Activated CD4-positive, alpha-beta memory T cell treated with anti-CD3 and anti-CD28 coated beads, Interleukin-2, amount 10 ng/mL, durations not matched to agents 7 days and 5 days (primary cell): ENCODE measurements at regions not wholly inside any gene's neighbourhood (a gene's known extent, or its start where the extent isn't known, plus 50 kb on each side); places are given as distances from the start of the nearest gene placed in this dataset.

Experiments used
- CTCF ChIA-PET: fragments of 350-600 bp; sonication (Branson Sonifier 250); formaldehyde crosslinking; loops from one replicate; lab custom pipeline; 2021; ENCODE audit warnings: antibody characterized with exemption, inconsistent platforms; lab: Charles Lee
- POLR2A ChIA-PET: fragments of 350-600 bp; sonication (Branson Sonifier 250); formaldehyde crosslinking; loops from one replicate; lab custom pipeline; 2021; ENCODE audit warnings: antibody characterized with exemption; lab: Charles Lee
- DNase-seq: peaks from one replicate; pipeline ENCODE4 v3.0.0-alpha.2; 2020
- H3K27ac Mint-ChIP-seq: one replicate; pipeline ENCODE4 v1.8.0; 2021; ENCODE audit warnings: mild to moderate bottlenecking, mixed read lengths
- H3K27me3 Mint-ChIP-seq: one replicate; pipeline ENCODE4 v1.8.0; 2021; ENCODE audit warnings: mixed read lengths
- H3K36me3 Mint-ChIP-seq: one replicate; pipeline ENCODE4 v1.8.0; 2021; ENCODE audit warnings: low read depth, mixed read lengths
- H3K4me1 Mint-ChIP-seq: one replicate; pipeline ENCODE4 v1.8.0; 2021; ENCODE audit warnings: mixed read lengths
- H3K4me3 Mint-ChIP-seq: one replicate; pipeline ENCODE4 v1.8.0; 2021; ENCODE audit warnings: mild to moderate bottlenecking, mixed read lengths
- H3K9me3 Mint-ChIP-seq: one replicate; pipeline ENCODE4 v1.8.0; 2021; ENCODE audit warnings: mixed read lengths

- H3K9me3 Mint-ChIP-seq, result no peaks in the 10 kb centered on the region
- no peaks in the 10 kb centered on the region for H3K36me3 Mint-ChIP-seq
- no peak overlapping the region for H3K4me3 Mint-ChIP-seq
- CTCF ChIA-PET, result no interaction called here
- no peak for DNase-seq
- H3K27ac Mint-ChIP-seq, result no peak overlapping the region
- no peaks in the 10 kb centered on the region for H3K4me1 Mint-ChIP-seq
- H3K27me3 Mint-ChIP-seq, result no peaks in the 10 kb centered on the region
- POLR2A ChIA-PET, result no interaction called here
Measured at GRCh38 chr10:58981846-58982245, 194.6 kb upstream of the PHYHIPL start.

GRCh38 chr10:58982470-58983239 lies 193.8 kb upstream of the PHYHIPL start:
- POLR2A ChIA-PET, result no interaction called here
- Mint-ChIP-seq H3K9me3 (no peaks in the 10 kb centered on the region), H3K36me3 (no peaks in the 10 kb centered on the region), H3K27ac (no peak overlapping the region), H3K4me3 (no peak overlapping the region), H3K27me3 (no peaks in the 10 kb centered on the region), H3K4me1 (no peaks in the 10 kb centered on the region)
- CTCF ChIA-PET, result no interaction called here
- DNase-seq, result no peak

GRCh38 chr10:58985216-58985615 lies 191.2 kb upstream of the PHYHIPL start:
- H3K4me1 Mint-ChIP-seq, result no peaks in the 10 kb centered on the region
- CTCF ChIA-PET, result no interaction called here
- no peak overlapping the region for H3K27ac Mint-ChIP-seq
- no peak for DNase-seq
- H3K36me3 Mint-ChIP-seq, result no peaks in the 10 kb centered on the region
- no peak overlapping the region for H3K4me3 Mint-ChIP-seq
- H3K27me3 Mint-ChIP-seq, result no peaks in the 10 kb centered on the region
- H3K9me3 Mint-ChIP-seq, result peaks cover 6% of the 10 kb centered on the region
- POLR2A ChIA-PET, result no interaction called here

- no peak for DNase-seq
- H3K27ac Mint-ChIP-seq, result no peak overlapping the region
- CTCF ChIA-PET, result no interaction called here
Measured at GRCh38 chr10:58989486-58990039, 186.9 kb upstream of the PHYHIPL start.

GRCh38 chr10:58990693-58991092 lies 185.8 kb upstream of the PHYHIPL start:
- no peaks in the 10 kb centered on the region for H3K36me3 Mint-ChIP-seq
- no peak overlapping the region for H3K4me3 Mint-ChIP-seq
- ChIA-PET POLR2A (no interaction called here), CTCF (no interaction called here)
- H3K27me3 Mint-ChIP-seq, result no peaks in the 10 kb centered on the region
- no peak overlapping the region for H3K27ac Mint-ChIP-seq
- DNase-seq, result no peak
- peaks cover 6% of the 10 kb centered on the region for H3K9me3 Mint-ChIP-seq
- no peaks in the 10 kb centered on the region for H3K4me1 Mint-ChIP-seq

More at GRCh38 chr10:58989486-58990039, 186.9 kb upstream of the PHYHIPL start:
- H3K9me3 Mint-ChIP-seq, result peaks cover 6% of the 10 kb centered on the region
- no peaks in the 10 kb centered on the region for H3K36me3 Mint-ChIP-seq
- no peak overlapping the region for H3K4me3 Mint-ChIP-seq
- H3K27me3 Mint-ChIP-seq, result no peaks in the 10 kb centered on the region
- H3K4me1 Mint-ChIP-seq, result no peaks in the 10 kb centered on the region
- POLR2A ChIA-PET, result no interaction called here

GRCh38 chr10:58991856-58992255 lies 184.6 kb upstream of the PHYHIPL start:
- CTCF ChIA-PET, result no interaction called here

GRCh38 chr10:58992830-58993460 lies 183.5 kb upstream of the PHYHIPL start:
- no peak for DNase-seq
- no peaks in the 10 kb centered on the region for H3K4me1 Mint-ChIP-seq
- peaks cover 6% of the 10 kb centered on the region for H3K9me3 Mint-ChIP-seq
- H3K4me3 Mint-ChIP-seq, result no peak overlapping the region
- POLR2A ChIA-PET, result no interaction called here
- no peaks in the 10 kb centered on the region for H3K36me3 Mint-ChIP-seq
- H3K27ac Mint-ChIP-seq, result no peak overlapping the region
- CTCF ChIA-PET, result no interaction called here
- no peaks in the 10 kb centered on the region for H3K27me3 Mint-ChIP-seq

More at GRCh38 chr10:58991856-58992255, 184.6 kb upstream of the PHYHIPL start:
- Mint-ChIP-seq H3K27ac (no peak overlapping the region), H3K4me3 (no peak overlapping the region), H3K36me3 (no peaks in the 10 kb centered on the region), H3K4me1 (no peaks in the 10 kb centered on the region), H3K9me3 (peaks cover 6% of the 10 kb centered on the region), H3K27me3 (no peaks in the 10 kb centered on the region)
- POLR2A ChIA-PET, result no interaction called here
- DNase-seq, result no peak

GRCh38 chr10:58993480-58994221 lies 182.8 kb upstream of the PHYHIPL start:
- Mint-ChIP-seq H3K4me1 (no peaks in the 10 kb centered on the region), H3K27ac (no peak overlapping the region), H3K36me3 (no peaks in the 10 kb centered on the region), H3K9me3 (peaks cover 6% of the 10 kb centered on the region), H3K4me3 (no peak overlapping the region), H3K27me3 (no peaks in the 10 kb centered on the region)
- DNase-seq, result no peak
- ChIA-PET CTCF (no interaction called here), POLR2A (no interaction called here)

GRCh38 chr10:58994226-58995057 lies 182.0 kb upstream of the PHYHIPL start:
- POLR2A ChIA-PET, result no interaction called here
- Mint-ChIP-seq H3K27me3 (no peaks in the 10 kb centered on the region), H3K4me1 (no peaks in the 10 kb centered on the region), H3K9me3 (peaks cover 2% of the 10 kb centered on the region), H3K4me3 (no peak overlapping the region), H3K36me3 (no peaks in the 10 kb centered on the region), H3K27ac (no peak overlapping the region)
- CTCF ChIA-PET, result no interaction called here
- no peak for DNase-seq

GRCh38 chr10:58995058-58995596 lies 181.3 kb upstream of the PHYHIPL start:
- Mint-ChIP-seq H3K36me3 (no peaks in the 10 kb centered on the region), H3K9me3 (no peaks in the 10 kb centered on the region), H3K27ac (no peak overlapping the region), H3K4me3 (no peak overlapping the region), H3K27me3 (no peaks in the 10 kb centered on the region), H3K4me1 (no peaks in the 10 kb centered on the region)
- POLR2A ChIA-PET, result no interaction called here
- CTCF ChIA-PET, result no interaction called here
- no peak for DNase-seq

GRCh38 chr10:58996063-58996462 lies 180.4 kb upstream of the PHYHIPL start:
- CTCF ChIA-PET, result no interaction called here
- H3K4me1 Mint-ChIP-seq, result no peaks in the 10 kb centered on the region
- no peak overlapping the region for H3K27ac Mint-ChIP-seq

GRCh38 chr10:58996866-58997265 lies 179.6 kb upstream of the PHYHIPL start:
- POLR2A ChIA-PET, result no interaction called here
- DNase-seq, result no peak
- H3K4me3 Mint-ChIP-seq, result no peak overlapping the region
- no peak overlapping the region for H3K27ac Mint-ChIP-seq
- H3K27me3 Mint-ChIP-seq, result no peaks in the 10 kb centered on the region
- H3K4me1 Mint-ChIP-seq, result no peaks in the 10 kb centered on the region
- no peaks in the 10 kb centered on the region for H3K36me3 Mint-ChIP-seq
- CTCF ChIA-PET, result interaction anchor here (0.6 kb wide), 1 partner anchor 626 kb away, joined by 4 read pairs; no protein-coding TSS in a partner anchor
- H3K9me3 Mint-ChIP-seq, result no peaks in the 10 kb centered on the region

More at GRCh38 chr10:58996063-58996462, 180.4 kb upstream of the PHYHIPL start:
- POLR2A ChIA-PET, result no interaction called here
- H3K36me3 Mint-ChIP-seq, result no peaks in the 10 kb centered on the region
- H3K27me3 Mint-ChIP-seq, result no peaks in the 10 kb centered on the region
- H3K4me3 Mint-ChIP-seq, result no peak overlapping the region
- DNase-seq, result no peak
- H3K9me3 Mint-ChIP-seq, result no peaks in the 10 kb centered on the region
